OCI-LY3 (cell line): ENCODE measurements at regions not wholly inside any gene's neighbourhood (a gene's known extent, or its start where the extent isn't known, plus 50 kb on each side); places are given as distances from the start of the nearest gene placed in this dataset.

Experiments used
- H2AFZ ChIP-seq: fragments of 200-600, 300-600 bp; shearing (Covaris generic); 2 replicates; pipeline ENCODE4 v1.6.0; 2014; ENCODE audit warnings: antibody characterized with exemption, low read depth, low read length
- H3K27ac ChIP-seq: fragments of 200-600, 300-600 bp; sonication (generic); 2 replicates; pipeline ENCODE4 v1.5.1; 2014; ENCODE audit warnings: mild to moderate bottlenecking, low read length, moderate library complexity, mixed read lengths
- H3K27me3 ChIP-seq: fragments of 200-600, 300-600 bp; sonication (generic); 2 replicates; pipeline ENCODE4 v1.6.1; 2014; ENCODE audit warnings: low read depth, low read length, mixed read lengths
- H3K36me3 ChIP-seq: fragments of 200-600, 300-600 bp; sonication (generic); replicated peaks from 2 replicates; pipeline ENCODE3; 2014; ENCODE audit warnings: low read depth, low read length, mixed read lengths
- H3K4me1 ChIP-seq: fragments of 300-600, 200-600 bp; sonication (generic); 2 replicates; pipeline ENCODE4 v1.6.1; 2014; ENCODE audit warnings: low read length, mixed read lengths
- H3K4me2 ChIP-seq: fragments of 200-600, 300-600 bp; sonication (generic); 2 replicates; pipeline ENCODE4 v1.6.1; 2014; ENCODE audit warnings: low read length, mixed read lengths
- H3K4me3 ChIP-seq: fragments of 300-600, 200-600 bp; sonication (generic); 2 replicates; pipeline ENCODE4 v1.5.1; 2014; ENCODE audit warnings: antibody characterized with exemption, mild to moderate bottlenecking, low read length, moderate library complexity
- H3K79me2 ChIP-seq: fragments of 300-600, 200-600 bp; shearing (Covaris generic); 2 replicates; pipeline ENCODE4 v1.6.1; 2014; ENCODE audit warnings: mild to moderate bottlenecking, low read length, mixed read lengths
- H3K9ac ChIP-seq: fragments of 300-600, 200-600 bp; shearing (Covaris generic); 2 replicates; pipeline ENCODE4 v1.6.0; 2014; ENCODE audit warnings: mild to moderate bottlenecking, low read length, moderate library complexity
- H3K9me3 ChIP-seq: fragments of 200-600, 300-600 bp; shearing (Covaris generic); 2 replicates; pipeline ENCODE4 v1.6.1; 2014; ENCODE audit warnings: low read length, mixed read lengths; ENCODE audit not compliant: insufficient read depth
- H4K20me1 ChIP-seq: fragments of 200-600, 300-600 bp; sonication (generic); 2 replicates; pipeline ENCODE4 v1.6.1; 2016; ENCODE audit warnings: low read length, mixed read lengths; ENCODE audit not compliant: insufficient read depth
- EZH2phosphoT487 ChIP-seq: fragments of 200-600 bp; shearing (Covaris generic); IDR thresholded peaks from 2 replicates; pipeline ENCODE4 v1.6.1; 2018; ENCODE audit warnings: antibody characterized with exemption, mixed run types, low read depth
- TF ChIP-seq, protein P1 (sequence below): fragments of 200-600, 300-600 bp; sonication (generic); IDR thresholded peaks from 2 replicates; pipeline ENCODE4 v1.5.1; 2014; ENCODE audit warnings: antibody characterized with exemption, low read length, low read depth

DNA sequence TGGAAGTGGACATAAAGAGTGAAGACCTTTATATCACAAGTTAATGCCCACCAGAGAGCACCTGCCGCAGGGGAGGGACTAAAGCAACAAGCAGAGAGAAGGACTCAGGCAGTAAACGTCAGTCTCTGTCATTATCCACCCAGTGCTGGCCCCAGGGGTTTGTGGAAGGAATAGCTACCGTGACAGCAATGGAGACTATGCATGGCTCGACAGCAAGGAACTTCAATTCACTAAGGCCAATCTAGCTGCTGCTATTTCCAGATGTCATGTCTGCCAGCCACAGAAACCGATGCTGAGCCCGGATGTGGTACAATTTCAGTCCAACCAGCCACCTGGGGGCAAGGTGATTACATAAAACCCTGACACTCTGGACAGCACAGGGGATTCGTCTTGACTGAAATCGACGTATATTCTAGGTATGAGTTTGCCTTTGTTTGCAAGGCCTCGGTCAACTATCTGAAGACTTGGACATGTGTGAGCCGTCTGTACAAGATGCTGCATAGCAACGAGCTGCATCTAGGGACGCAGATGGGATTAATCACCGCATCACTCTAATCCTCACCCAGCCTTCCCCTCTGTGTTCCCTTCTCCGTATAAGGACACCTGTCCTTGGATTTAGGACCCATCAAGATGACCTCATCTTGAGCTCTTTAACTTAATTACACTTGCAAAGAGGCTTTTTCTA, 154.1 kb upstream of the SH3BP4 start:
- H3K4me3 ChIP-seq = no peak overlapping the region
- no peak overlapping the region for H2AFZ ChIP-seq
- H4K20me1 ChIP-seq = no peaks in the 10 kb centered on the region

DNA sequence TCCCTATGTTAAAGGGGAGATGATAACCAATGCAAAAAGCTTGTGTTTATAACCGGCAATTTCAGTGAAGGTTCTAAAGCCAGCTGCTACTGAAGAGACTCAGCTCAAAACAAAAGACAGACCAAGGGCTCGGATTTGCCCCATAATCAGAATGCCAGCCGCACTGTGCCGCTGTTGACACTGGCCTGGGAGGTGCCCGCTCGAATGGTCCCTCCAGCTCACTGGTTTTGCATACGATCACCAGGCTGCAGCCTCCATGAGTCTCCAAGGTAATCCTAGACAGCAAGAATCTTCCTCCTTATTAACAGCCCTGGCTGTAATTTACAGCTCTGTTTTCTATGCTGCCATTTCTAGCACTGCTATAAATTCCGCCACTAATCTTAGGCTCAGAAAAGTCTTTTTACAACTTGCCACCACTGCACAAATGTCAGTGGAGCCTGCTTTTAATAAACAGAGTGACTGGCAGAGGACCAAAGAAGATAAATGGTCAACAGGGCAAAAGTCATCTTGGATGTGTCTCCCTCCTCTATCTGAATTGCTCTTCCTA, 155.7 kb upstream of the SH3BP4 start:
- H3K79me2 ChIP-seq = no peaks in the 10 kb centered on the region
- no peak overlapping the region for H3K4me2 ChIP-seq
- no peaks in the 10 kb centered on the region for H3K4me1 ChIP-seq
- H3K36me3 ChIP-seq = no peaks in the 10 kb centered on the region
- H4K20me1 ChIP-seq = no peaks in the 10 kb centered on the region
- no peak for TF ChIP-seq EZH2phosphoT487
- TF ChIP-seq, protein P1, sequence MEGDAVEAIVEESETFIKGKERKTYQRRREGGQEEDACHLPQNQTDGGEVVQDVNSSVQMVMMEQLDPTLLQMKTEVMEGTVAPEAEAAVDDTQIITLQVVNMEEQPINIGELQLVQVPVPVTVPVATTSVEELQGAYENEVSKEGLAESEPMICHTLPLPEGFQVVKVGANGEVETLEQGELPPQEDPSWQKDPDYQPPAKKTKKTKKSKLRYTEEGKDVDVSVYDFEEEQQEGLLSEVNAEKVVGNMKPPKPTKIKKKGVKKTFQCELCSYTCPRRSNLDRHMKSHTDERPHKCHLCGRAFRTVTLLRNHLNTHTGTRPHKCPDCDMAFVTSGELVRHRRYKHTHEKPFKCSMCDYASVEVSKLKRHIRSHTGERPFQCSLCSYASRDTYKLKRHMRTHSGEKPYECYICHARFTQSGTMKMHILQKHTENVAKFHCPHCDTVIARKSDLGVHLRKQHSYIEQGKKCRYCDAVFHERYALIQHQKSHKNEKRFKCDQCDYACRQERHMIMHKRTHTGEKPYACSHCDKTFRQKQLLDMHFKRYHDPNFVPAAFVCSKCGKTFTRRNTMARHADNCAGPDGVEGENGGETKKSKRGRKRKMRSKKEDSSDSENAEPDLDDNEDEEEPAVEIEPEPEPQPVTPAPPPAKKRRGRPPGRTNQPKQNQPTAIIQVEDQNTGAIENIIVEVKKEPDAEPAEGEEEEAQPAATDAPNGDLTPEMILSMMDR = no peak
- no peak overlapping the region for H3K4me3 ChIP-seq
- H3K27ac ChIP-seq = no peak overlapping the region
- H3K9ac ChIP-seq = no peak overlapping the region
- no peaks in the 10 kb centered on the region for H3K27me3 ChIP-seq
- no peak overlapping the region for H2AFZ ChIP-seq
- H3K9me3 ChIP-seq = no peaks in the 10 kb centered on the region

More for the DNA sequence above, 154.1 kb upstream of the SH3BP4 start:
- no peaks in the 10 kb centered on the region for H3K4me1 ChIP-seq
- no peak for TF ChIP-seq EZH2phosphoT487
- TF ChIP-seq, protein P1 = no peak
- no peaks in the 10 kb centered on the region for H3K79me2 ChIP-seq
- H3K4me2 ChIP-seq = no peak overlapping the region
- H3K27ac ChIP-seq = no peak overlapping the region
- H3K9ac ChIP-seq = no peak overlapping the region
- H3K27me3 ChIP-seq = no peaks in the 10 kb centered on the region
- no peaks in the 10 kb centered on the region for H3K36me3 ChIP-seq
- H3K9me3 ChIP-seq = no peaks in the 10 kb centered on the region

DNA sequence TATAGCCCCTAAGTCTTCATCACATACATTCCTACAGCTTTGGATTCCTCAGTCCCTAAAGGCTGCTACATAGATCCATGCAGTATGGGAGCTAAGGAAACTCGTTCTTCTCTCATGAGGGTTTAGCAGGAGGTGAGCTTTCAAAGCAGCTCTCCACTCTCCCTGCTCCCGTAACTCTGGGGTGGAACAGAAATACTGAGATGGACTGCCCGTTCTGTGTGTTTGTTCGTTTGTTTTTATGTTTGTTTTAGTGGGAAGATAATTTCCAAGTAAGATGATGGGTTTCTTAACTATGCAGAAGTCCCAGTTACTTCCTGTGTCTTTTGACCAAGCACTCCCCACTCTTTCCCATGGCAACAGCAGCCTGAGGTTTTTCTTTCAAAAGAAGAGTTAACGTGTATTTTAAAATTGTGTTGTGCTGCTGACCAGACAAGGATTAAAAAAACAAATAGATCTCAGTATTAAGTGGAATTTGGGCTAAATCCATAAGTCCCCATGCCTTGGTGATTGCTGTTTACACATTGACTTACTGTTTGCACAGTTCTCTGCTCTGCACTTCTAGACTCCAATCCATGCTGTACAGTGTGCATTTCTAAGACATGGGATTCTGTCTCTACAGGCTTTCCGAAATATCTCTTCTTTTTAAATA, 156.4 kb upstream of the SH3BP4 start:
- Histone ChIP-seq H3K27ac (no peak overlapping the region), H3K9me3 (no peaks in the 10 kb centered on the region), H3K4me3 (no peak overlapping the region), H3K27me3 (no peaks in the 10 kb centered on the region), H3K9ac (no peak overlapping the region), H3K4me1 (no peaks in the 10 kb centered on the region), H4K20me1 (no peaks in the 10 kb centered on the region), H2AFZ (no peak overlapping the region), H3K36me3 (no peaks in the 10 kb centered on the region), H3K79me2 (no peaks in the 10 kb centered on the region), H3K4me2 (no peak overlapping the region)
- no peak for TF ChIP-seq EZH2phosphoT487
- TF ChIP-seq, protein P1 = no peak

DNA sequence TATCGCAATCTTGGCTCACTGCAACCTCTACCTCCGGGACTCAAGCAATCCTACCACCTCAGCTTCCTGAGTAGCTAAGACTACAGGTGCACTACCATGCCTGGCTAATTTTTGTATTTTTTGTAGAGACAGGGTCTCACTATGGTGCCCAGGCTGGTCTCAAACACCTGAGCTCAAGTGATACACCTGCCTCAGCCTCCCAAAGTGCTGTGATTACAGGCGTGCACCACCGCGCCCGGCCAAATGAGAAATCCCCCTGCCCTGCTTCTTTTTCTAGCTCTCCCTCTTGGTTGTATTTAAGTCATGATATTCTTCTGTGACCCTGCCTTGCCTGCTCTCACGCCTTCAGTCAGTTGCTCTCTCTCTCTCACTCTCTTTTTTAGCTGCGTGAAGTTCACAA, 157.0 kb upstream of the SH3BP4 start:
- no peaks in the 10 kb centered on the region for H3K4me1 ChIP-seq
- no peaks in the 10 kb centered on the region for H3K9me3 ChIP-seq
- no peak overlapping the region for H3K27ac ChIP-seq
- no peak overlapping the region for H3K9ac ChIP-seq
- no peak for TF ChIP-seq EZH2phosphoT487
- TF ChIP-seq, protein P1 = no peak
- H3K4me2 ChIP-seq = no peak overlapping the region
- H4K20me1 ChIP-seq = no peaks in the 10 kb centered on the region
- H3K79me2 ChIP-seq = no peaks in the 10 kb centered on the region
- H2AFZ ChIP-seq = no peak overlapping the region
- no peaks in the 10 kb centered on the region for H3K27me3 ChIP-seq
- H3K4me3 ChIP-seq = no peak overlapping the region
- H3K36me3 ChIP-seq = no peaks in the 10 kb centered on the region
